ENCODE measurements at regions not wholly inside any gene's neighbourhood (a gene's known extent, or its start where the extent isn't known, plus 50 kb on each side); places are given as distances from the start of the nearest gene placed in this dataset.

DNA sequence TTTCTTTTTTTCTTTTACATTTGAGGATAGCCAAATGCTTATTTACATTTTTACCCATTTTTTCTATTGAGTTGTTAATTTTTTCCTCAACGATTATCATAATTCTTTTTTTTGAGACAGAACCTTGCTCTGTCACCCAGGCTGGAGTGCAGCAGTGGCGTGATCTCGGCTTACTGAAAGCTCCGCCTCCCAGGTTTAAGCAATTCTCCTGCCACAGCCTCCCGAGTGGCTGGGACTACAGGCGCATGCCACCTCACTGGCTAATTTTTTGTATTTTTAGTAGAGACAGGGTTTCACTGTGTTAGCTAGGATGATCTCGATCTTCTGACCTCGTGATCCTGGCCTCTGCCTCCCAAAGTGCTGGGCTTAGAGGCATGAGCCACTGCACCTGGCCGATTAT is 208.7 kb downstream of the LIG4 start:
- DNase-seq (ENCODE audit: low read depth in 4 of 4, low spot score in 2 of 4), result no peak

DNA sequence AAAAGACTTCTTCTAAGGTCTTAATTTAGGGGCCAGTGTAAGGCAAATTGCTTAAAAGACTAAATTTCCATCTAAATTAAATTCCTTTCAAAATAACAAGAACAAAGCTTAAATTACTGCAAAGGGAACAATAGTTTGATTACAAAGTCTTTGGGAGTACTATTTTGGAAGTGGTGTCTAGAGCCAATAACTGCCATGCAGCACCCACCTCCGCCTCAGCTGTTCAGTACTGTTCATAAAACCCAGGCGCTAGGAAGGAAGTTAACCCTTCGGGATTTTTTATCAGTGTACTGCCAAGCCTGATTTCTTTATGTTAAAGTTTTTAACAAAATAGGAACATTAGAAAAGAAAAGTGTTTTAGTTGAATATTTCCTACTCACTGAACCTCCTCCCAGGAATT is 210.1 kb downstream of the LIG4 start:
- DNase-seq (ENCODE audit: low read depth in 4 of 4, low spot score in 2 of 4), result no peak

GRCh38 chr13:108003626-108004025 is 211.7 kb downstream of the LIG4 start:
- DNase-seq (ENCODE audit: low read depth in 4 of 4, low spot score in 2 of 4), result no peak

DNA sequence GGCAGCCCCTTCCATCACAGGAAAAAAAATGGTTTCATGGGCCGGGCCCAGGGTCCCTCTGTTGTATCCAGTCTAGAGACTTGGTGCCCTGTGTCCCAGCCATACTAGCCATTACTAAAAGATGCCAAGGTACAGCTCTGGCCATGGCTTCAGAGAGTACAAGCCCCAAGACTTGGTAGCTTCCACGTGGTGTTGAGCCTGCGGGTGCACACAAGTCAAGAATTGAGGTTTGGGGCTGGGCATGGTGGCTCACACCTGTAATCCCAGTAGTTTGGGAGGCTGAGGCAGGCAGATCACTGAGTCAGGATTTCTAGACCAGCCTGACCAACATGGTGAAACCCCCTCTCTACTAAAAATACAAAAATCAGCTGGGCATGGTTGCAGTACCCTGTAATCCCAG is 214.3 kb downstream of the LIG4 start:
- DNase-seq (ENCODE audit: low read depth in 4 of 4, low spot score in 2 of 4), result no peak

GRCh38 chr13:107999751-108000150 is 215.6 kb downstream of the LIG4 start:
- no peak for DNase-seq (ENCODE audit: low read depth in 4 of 4, low spot score in 2 of 4)

GRCh38 chr13:107994137-107994536 is 221.2 kb downstream of the LIG4 start:
- DNase-seq (ENCODE audit: low read depth in 4 of 4, low spot score in 2 of 4), result no peak

DNA sequence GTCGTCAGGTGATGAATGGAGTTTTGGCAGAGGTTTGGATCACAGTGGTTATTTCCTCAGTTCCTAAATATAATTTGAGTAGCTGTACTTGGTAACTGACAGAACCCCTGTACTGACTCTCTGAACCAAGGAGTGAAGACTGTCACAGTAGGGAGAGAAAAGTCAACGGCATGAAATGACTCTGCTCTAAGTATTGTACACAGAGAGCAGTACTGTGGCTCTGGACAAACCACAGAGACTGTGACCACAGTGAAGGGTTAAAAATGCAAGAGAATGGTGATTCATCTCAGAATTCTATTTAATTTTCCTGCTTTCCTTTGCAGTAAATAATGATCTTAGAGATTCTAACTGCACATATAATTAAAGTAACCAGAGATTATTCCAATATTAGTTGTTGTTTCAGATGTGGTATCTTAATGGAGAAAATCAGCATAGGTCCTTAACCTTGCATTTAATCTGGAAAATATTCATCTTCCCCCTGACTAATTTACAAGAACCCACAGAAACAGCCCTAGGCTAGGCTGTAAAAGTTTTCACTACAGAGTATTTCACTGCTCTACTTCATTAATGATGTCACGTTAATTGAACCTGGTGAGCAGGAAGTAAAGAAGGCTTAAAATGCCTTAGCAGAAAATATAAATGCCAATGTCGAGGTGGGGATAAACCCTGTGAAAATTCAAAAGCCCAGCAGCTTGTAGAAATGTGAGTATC is 221.9 kb downstream of the LIG4 start:
- DNase-seq (ENCODE audit: low read depth in 4 of 4, low spot score in 2 of 4), result no peak

DNA sequence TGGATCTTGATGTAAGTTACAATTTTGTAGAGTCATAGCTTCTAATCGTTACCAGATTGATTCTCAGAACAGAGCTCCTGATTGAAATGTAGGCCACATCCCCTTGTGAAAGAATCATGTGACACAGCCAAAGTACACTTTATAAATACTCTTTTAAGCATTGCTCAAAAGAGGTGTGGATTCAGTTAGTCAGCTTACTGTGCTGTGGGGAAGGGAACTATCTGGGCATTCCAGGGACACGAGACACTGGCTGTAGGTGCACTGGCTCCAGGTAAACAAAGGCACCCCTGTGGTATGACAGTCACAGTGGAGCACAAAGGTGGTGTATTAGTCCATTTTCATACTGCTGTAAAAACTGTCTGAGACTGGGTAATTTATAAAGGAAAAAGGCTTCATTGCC is 222.8 kb downstream of the LIG4 start:
- DNase-seq (ENCODE audit: low read depth in 4 of 4, low spot score in 2 of 4), result no peak

- no peak for DNase-seq (ENCODE audit: low read depth in 4 of 4, low spot score in 2 of 4)
Measured at GRCh38 chr13:107977071-107977574, 238.2 kb downstream of the LIG4 start.

- no peak for DNase-seq (ENCODE audit: low read depth in 4 of 4, low spot score in 2 of 4)
Measured at GRCh38 chr13:107976628-107977027, 238.7 kb downstream of the LIG4 start.

- DNase-seq (ENCODE audit: low read depth in 4 of 4, low spot score in 2 of 4), result no peak
Measured at GRCh38 chr13:107974409-107974808, 240.9 kb downstream of the LIG4 start.

GRCh38 chr13:107969546-107969945 is 245.8 kb downstream of the LIG4 start:
- DNase-seq (ENCODE audit: low read depth in 4 of 4, low spot score in 2 of 4), result no peak

DNA sequence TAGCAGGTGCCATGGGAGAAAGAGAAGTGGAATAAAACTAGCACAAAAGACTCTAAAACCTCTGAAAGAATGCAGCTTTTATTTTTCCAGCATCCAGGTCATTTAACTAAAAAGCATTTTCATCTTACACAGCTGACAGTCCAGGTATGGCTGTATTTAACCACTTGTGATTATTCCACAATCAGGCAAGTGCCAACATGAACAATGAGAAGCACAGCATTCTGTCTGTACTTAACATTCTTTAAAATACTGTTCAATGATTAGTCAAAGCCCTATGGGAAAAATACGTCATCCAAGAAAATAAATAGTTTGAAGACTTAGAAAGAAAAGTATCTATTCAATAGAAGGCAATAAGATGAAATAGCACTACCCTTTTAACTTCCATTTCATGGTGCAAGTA is 246.9 kb downstream of the LIG4 start:
- no peak for DNase-seq (ENCODE audit: low read depth in 4 of 4, low spot score in 2 of 4)

GRCh38 chr13:107964395-107964794 is 250.9 kb downstream of the LIG4 start:
- DNase-seq (ENCODE audit: low read depth in 4 of 4, low spot score in 2 of 4), result no peak

- DNase-seq (ENCODE audit: low read depth in 4 of 4, low spot score in 2 of 4), result no peak
Measured at GRCh38 chr13:107961849-107962608, 253.3 kb downstream of the LIG4 start.

- no peak for DNase-seq (ENCODE audit: low read depth in 4 of 4, low spot score in 2 of 4)
Measured at GRCh38 chr13:107960301-107960700, 255.0 kb downstream of the LIG4 start.

DNA sequence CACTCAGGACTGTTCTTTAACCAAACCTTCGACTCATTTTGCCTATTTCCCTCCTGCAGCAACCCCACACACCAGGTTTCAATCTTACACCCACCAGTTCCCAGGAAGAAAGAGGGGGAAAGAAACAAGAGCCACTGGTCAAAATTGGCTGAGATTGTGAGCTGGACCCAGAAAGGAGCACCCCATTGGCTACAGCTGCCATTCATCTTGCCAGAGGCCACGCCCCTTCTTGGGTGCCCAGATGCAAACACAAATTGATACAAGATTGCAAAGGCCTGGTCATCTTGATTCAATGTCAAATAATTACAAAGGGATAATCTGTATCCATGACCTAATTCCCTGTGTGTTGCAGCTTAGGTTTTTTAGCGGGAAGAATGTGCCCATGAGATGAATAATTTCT is 258.4 kb downstream of the LIG4 start:
- DNase-seq (ENCODE audit: low read depth in 4 of 4, low spot score in 2 of 4), result no peak

DNA sequence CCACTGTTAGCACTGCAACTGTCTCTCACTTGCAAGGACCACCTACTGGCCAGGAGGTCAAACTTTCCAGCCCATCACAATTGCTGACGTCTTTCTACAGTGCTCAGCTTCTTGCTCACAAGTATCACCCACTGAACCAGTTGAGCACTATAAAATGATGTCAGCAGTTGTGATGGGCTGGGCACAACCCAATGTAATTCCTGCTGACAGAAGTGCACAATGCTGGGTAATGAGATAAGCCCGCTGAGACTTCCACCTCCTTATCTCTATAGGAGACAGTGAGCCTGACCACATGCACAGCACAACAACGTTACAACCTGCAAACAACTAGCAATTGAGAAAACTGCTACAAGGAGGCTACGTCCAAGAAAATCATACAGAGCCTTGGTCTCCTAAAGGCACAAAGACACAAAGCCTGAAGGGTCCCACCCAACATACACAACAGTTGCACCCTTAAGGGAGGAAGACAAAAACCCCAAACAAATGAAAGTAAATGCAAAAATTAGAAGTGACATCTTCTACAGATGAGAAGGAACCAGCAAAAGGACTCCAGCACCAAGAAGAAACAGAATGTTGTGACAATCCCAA is 273.2 kb downstream of the LIG4 start:
- no peak for DNase-seq (ENCODE audit: low read depth in 4 of 4, low spot score in 2 of 4)

GRCh38 chr13:107941345-107942029 is 273.8 kb downstream of the LIG4 start:
- DNase-seq (ENCODE audit: low read depth in 4 of 4, low spot score in 2 of 4), result no peak

DNA sequence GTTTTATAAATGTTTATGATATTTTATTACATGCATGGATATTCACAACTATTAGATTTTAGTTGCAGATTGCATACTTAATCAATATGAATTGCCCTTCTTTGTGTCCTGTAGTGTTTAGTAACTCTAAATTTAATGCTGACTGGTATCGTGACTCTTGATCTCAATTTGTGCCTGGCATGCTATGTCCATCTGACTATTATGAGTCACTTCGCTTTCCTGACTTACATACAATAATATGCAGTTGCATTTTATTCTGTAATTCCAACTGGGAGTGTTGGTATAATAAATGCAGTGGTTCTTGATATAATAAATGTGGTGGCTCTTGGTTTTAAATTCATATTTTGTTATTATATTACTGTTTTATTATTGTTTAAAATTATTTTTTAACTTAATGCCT is 277.5 kb downstream of the LIG4 start:
- DNase-seq (ENCODE audit: low read depth in 4 of 4, low spot score in 2 of 4), result no peak

DNA sequence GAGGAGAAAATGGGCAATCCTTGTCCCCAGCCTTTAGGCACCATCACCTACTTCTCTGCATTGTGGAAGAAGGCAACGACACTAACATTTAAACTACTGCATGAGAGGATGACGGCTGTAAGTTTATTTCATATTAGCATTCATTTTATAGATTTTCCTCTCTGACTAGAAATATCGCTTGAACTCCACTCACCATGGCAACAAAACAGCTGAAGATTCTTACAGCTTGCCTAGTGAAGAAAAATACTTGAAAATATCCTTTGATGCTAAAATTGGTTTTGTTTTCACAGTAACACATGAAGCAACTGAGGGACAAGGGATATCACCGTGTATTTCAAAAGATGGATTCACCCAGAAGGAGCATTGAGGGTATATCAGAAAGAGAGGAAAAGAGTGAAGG is 284.3 kb downstream of the LIG4 start:
- DNase-seq (ENCODE audit: low read depth in 4 of 4, low spot score in 2 of 4), result no peak
